ENCODE measurements at regions not wholly inside any gene's neighbourhood (a gene's known extent, or its start where the extent isn't known, plus 50 kb on each side); places are given as distances from the start of the nearest gene placed in this dataset.

DNA sequence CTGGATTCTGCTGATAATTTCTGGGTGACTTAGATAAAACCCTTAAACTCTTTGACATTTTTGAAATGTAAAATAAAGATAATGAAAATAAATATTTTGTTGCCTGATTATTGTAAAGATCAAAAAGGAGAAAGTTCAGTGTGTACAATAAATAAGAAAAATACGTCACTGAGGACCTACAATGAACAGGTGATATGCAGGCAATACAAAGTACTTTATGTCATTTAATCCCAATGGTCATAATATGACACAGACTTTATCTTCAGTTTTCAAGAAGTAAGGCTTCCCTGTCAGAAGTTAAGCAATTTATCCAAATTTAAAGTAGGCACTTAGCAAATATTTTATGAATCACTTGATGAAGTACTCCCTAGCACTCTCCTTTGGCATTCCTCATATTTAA lies 532.8 kb downstream of the GBA3 start:
- H3K4me3 Mint-ChIP-seq, result no peak overlapping the region
- H3K27me3 Mint-ChIP-seq, result no peaks in the 10 kb centered on the region
- no peaks in the 10 kb centered on the region for H3K4me1 Mint-ChIP-seq (ENCODE audit: low read depth)
- H3K9me3 Mint-ChIP-seq, result peaks cover 9% of the 10 kb centered on the region
- H3K36me3 Mint-ChIP-seq (ENCODE audit: low read depth), result no peaks in the 10 kb centered on the region
- H3K27ac Mint-ChIP-seq, result no peak overlapping the region

DNA sequence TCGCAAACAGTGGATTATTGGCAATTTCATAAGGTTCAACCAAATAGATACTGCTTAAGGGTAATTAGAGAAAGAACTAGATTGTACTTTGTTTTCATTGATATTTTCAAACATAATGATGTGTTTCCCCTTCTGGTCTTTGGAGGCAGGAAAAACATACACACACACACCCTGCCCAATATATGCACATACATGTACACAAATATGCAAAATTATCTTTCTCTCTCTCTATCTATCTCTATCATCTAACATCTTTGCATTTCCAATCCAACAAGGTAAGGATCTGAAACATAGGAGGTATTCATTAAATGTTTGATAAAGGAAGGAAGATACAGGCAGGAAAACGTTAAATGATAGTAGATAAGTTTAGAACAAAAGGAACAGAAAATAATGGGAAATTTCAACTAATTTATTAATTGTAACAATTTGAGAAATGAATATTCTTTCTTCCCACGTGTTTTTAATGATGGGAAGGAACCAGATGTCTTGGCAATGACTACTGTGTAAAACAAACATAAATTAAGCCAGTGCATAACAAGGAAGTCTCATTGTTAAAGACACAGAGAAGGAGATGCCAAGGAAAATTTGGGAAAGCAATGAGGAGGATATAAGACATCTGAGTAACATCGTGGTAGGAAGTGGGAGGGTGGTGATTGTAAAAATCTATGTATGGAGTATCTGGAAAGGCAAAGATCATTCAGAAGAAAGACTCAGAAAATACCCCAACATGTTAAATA lies 532.1 kb downstream of the GBA3 start:
- Mint-ChIP-seq H3K27ac (no peak overlapping the region), H3K4me3 (no peak overlapping the region), H3K9me3 (peaks cover 9% of the 10 kb centered on the region), H3K36me3 (ENCODE audit: low read depth) (no peaks in the 10 kb centered on the region), H3K4me1 (ENCODE audit: low read depth) (no peaks in the 10 kb centered on the region), H3K27me3 (no peaks in the 10 kb centered on the region)

DNA sequence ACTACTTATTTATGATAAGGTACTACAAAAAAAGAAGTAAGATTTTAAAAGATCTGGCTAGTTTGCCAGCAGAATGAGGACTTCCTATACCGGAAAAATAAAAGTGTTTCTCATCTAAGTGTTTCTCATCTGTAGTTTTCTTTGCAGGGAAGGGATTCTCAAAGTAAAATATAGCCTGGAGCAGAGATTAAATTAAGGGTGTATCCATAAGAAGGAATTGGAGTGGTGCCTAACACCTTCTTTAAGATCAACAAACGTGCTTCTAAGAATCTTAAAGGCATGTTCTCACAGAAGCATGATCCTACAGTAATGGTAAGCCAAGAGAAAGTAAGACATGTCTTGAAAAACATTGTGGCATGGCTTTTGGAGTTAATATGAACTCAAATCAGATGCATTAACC lies 528.2 kb downstream of the GBA3 start:
- H3K4me1 Mint-ChIP-seq (ENCODE audit: low read depth), result no peaks in the 10 kb centered on the region
- H3K9me3 Mint-ChIP-seq, result peaks cover 3% of the 10 kb centered on the region
- no peak overlapping the region for H3K4me3 Mint-ChIP-seq
- no peaks in the 10 kb centered on the region for H3K27me3 Mint-ChIP-seq
- H3K27ac Mint-ChIP-seq, result no peak overlapping the region
- H3K36me3 Mint-ChIP-seq (ENCODE audit: low read depth), result no peaks in the 10 kb centered on the region

DNA sequence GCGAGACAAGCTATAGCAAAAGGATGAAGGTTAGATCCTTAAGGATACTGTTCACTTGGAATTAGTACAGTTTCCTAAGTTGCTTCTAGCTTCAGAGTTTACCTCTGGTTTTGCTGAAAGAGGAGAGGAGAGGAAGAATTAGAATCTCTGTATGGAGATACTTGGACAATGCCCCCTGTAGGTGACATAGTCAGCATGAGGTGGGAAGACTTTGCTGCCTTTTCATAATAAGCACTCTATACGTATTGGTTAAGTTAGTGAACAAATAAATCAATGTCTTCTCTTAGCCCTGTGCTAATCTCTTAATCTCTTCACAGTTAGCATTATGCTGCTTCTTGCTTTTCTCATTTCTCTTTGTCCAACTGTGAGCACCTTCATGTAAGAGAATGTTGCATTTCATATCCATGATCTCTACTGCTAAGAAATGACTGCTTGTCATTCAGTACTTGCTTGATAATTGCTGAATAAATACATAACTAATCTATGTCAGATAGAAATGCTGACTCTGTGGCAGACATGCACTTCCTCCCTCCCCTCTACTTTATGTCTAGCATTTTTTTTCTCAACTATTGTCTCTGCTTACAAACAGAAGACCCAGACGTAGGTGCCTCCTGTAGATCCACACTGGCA lies 527.2 kb downstream of the GBA3 start:
- Mint-ChIP-seq H3K27ac (no peak overlapping the region), H3K36me3 (ENCODE audit: low read depth) (no peaks in the 10 kb centered on the region), H3K9me3 (peaks cover 3% of the 10 kb centered on the region), H3K27me3 (no peaks in the 10 kb centered on the region), H3K4me1 (ENCODE audit: low read depth) (no peaks in the 10 kb centered on the region), H3K4me3 (no peak overlapping the region)

DNA sequence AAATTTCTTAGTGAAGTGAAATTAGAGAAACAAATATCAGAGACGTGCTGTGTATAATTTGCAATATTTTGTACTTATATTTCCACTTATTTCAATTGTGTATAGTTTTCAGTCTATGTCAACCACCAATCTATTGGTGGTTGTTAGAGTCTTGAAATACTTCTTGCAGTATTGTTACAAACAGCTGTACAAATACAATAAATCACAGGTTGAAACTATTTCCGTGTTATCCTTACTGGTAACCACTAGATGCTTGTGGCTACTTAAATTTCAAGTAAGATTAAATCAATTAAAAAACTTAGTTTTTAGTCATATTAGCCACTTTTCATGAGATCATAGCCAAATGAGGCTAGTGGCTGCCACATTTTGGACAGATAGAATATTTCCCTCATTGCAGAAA lies 520.5 kb downstream of the GBA3 start:
- no peaks in the 10 kb centered on the region for H3K27me3 Mint-ChIP-seq
- H3K4me3 Mint-ChIP-seq, result no peak overlapping the region
- no peaks in the 10 kb centered on the region for H3K36me3 Mint-ChIP-seq (ENCODE audit: low read depth)
- H3K27ac Mint-ChIP-seq, result no peak overlapping the region
- no peaks in the 10 kb centered on the region for H3K4me1 Mint-ChIP-seq (ENCODE audit: low read depth)
- H3K9me3 Mint-ChIP-seq, result no peaks in the 10 kb centered on the region

DNA sequence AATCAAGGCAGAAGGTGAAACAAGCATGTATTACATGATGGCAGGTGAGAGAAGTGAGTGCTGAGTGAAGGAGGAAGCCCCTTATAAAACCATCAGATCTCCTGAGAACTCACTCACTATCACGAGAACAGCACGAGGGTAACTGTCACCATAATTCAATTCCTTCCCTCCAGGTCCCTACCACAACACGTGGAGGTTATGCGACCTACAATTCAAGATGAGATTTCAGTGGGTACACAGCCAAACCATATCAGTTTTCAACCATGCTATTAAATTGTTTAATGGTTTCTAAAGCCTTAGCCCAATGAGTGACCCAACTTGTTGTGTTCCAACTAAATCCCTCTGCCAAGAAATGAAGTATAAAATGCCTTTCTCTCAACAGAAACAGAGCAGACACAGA lies 519.8 kb downstream of the GBA3 start:
- no peaks in the 10 kb centered on the region for H3K9me3 Mint-ChIP-seq

DNA sequence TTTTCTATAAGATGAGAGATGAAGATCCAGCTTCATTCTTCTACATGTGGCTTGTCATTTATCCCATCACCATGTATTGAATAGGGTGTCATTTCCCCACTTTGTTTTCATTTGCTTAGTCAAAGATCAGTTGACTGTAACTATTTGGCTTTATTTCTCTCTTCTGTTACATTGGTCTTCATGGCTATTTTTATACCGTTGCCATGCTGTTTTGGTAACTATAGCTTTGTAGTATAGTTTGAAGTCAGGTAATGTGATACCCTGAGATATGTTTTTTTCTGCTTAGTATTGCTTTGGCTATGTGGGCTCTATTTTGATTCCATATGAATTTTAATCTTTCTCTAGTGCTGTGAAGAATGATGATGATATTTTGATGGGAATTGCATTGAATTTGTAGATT lies 514.3 kb downstream of the GBA3 start:
- H3K27ac Mint-ChIP-seq, result no peak overlapping the region
- H3K27me3 Mint-ChIP-seq, result no peaks in the 10 kb centered on the region
- H3K9me3 Mint-ChIP-seq, result no peaks in the 10 kb centered on the region
- no peaks in the 10 kb centered on the region for H3K4me1 Mint-ChIP-seq (ENCODE audit: low read depth)
- no peaks in the 10 kb centered on the region for H3K36me3 Mint-ChIP-seq (ENCODE audit: low read depth)
- no peak overlapping the region for H3K4me3 Mint-ChIP-seq

More for the DNA sequence above, 519.8 kb downstream of the GBA3 start:
- no peak overlapping the region for H3K4me3 Mint-ChIP-seq
- H3K27me3 Mint-ChIP-seq, result no peaks in the 10 kb centered on the region
- H3K4me1 Mint-ChIP-seq (ENCODE audit: low read depth), result no peaks in the 10 kb centered on the region
- no peaks in the 10 kb centered on the region for H3K36me3 Mint-ChIP-seq (ENCODE audit: low read depth)
- H3K27ac Mint-ChIP-seq, result no peak overlapping the region

DNA sequence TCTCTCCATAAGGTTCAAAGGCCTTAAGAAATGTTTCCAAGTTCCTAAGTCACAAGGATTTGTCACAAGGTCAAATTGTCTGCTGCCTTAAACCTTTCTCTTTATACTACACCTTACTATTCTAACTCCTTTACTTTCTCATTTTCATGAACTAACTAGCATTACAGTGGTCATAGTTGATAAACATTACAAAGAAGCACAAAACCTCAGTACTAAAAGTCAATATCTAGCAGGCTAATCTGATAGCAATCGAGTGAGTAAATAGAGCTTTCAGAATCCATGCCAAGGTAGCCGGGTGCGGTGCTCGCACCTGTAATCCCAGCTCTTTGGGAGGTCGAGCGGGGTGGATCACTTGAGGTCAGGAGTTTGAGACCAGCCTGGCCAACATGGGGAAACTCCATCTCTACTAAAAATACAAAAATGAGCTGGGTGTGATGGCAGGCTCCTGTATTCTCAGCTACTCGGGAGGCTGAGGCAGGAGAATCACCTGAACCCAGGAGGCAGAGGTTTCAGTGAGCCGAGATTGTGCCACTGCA lies 510.0 kb downstream of the GBA3 start:
- no peaks in the 10 kb centered on the region for H3K27me3 Mint-ChIP-seq
- H3K9me3 Mint-ChIP-seq, result peaks cover 4% of the 10 kb centered on the region
- H3K4me1 Mint-ChIP-seq (ENCODE audit: low read depth), result no peaks in the 10 kb centered on the region

DNA sequence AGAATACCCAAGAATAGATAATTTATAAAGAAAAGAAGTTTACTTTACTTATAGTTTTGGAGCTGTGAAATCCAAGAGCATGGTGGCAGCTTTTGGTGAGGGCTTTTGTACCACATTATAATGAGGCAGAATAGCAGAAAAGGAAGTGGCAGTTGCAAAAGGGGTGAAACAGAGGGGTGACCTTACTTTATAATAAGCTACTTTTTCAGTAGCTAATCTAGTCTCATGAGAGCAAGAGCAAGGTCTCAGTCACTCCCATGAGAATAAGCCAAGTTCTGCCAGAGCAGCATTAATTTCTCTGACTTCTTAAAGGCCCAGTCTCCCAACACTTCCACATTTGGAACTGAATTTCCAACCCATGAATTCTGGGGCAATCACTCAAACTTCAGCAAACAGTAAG lies 502.0 kb downstream of the GBA3 start:
- H3K27me3 Mint-ChIP-seq, result no peaks in the 10 kb centered on the region
- no peak overlapping the region for H3K4me3 Mint-ChIP-seq
- no peak overlapping the region for H3K27ac Mint-ChIP-seq
- H3K9me3 Mint-ChIP-seq, result peaks cover 8% of the 10 kb centered on the region
- no peaks in the 10 kb centered on the region for H3K4me1 Mint-ChIP-seq (ENCODE audit: low read depth)
- H3K36me3 Mint-ChIP-seq (ENCODE audit: low read depth), result no peaks in the 10 kb centered on the region

More for the DNA sequence above, 510.0 kb downstream of the GBA3 start:
- H3K27ac Mint-ChIP-seq, result no peak overlapping the region
- no peaks in the 10 kb centered on the region for H3K36me3 Mint-ChIP-seq (ENCODE audit: low read depth)
- H3K4me3 Mint-ChIP-seq, result no peak overlapping the region

DNA sequence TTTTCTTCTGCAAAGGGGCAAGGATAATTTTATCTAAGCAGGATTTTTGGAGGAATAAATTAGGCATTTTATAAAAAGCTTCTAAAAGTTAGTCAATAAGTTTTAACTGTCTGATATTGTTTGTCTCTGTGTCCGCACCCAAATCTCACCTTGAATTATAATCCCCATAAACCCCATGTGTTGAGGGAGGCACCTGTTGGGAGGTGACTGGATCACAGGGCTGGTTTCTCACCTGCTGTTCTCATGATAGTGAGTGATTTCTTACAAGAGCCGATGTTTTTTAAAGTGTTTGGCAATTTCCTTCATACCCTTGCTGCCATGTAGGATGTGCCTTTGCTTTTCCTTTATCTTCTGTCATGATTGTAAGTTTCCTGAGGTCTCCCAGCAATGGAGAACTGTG lies 481.4 kb downstream of the GBA3 start:
- no peak overlapping the region for H3K4me3 Mint-ChIP-seq
- H3K36me3 Mint-ChIP-seq (ENCODE audit: low read depth), result no peaks in the 10 kb centered on the region
- H3K27me3 Mint-ChIP-seq, result peaks cover 7% of the 10 kb centered on the region

DNA sequence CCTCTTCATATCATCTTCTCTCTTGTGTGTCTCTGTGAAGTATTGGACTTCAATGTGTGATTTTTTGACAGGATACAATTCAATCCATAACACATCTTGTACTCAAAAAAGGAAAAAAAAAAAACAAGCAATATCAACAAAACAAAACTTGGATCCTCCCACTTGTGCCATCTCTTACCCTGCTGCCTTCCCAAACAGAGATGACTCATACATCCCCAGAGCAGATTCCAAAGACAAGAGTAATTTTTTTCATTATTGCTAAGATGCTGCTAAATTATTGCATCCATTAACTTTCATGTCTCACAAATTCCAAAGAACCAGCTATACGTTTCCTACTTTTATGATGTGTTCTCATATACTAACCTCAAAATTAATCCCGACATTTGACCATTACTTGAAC lies 479.2 kb downstream of the GBA3 start:
- Mint-ChIP-seq H3K36me3 (ENCODE audit: low read depth) (no peaks in the 10 kb centered on the region), H3K4me1 (ENCODE audit: low read depth) (no peaks in the 10 kb centered on the region), H3K4me3 (no peak overlapping the region), H3K27ac (no peak overlapping the region), H3K9me3 (peaks cover 10% of the 10 kb centered on the region), H3K27me3 (peaks cover 3% of the 10 kb centered on the region)

More for the DNA sequence above, 481.4 kb downstream of the GBA3 start:
- no peaks in the 10 kb centered on the region for H3K4me1 Mint-ChIP-seq (ENCODE audit: low read depth)
- H3K9me3 Mint-ChIP-seq, result peaks cover 14% of the 10 kb centered on the region
- no peak overlapping the region for H3K27ac Mint-ChIP-seq

DNA sequence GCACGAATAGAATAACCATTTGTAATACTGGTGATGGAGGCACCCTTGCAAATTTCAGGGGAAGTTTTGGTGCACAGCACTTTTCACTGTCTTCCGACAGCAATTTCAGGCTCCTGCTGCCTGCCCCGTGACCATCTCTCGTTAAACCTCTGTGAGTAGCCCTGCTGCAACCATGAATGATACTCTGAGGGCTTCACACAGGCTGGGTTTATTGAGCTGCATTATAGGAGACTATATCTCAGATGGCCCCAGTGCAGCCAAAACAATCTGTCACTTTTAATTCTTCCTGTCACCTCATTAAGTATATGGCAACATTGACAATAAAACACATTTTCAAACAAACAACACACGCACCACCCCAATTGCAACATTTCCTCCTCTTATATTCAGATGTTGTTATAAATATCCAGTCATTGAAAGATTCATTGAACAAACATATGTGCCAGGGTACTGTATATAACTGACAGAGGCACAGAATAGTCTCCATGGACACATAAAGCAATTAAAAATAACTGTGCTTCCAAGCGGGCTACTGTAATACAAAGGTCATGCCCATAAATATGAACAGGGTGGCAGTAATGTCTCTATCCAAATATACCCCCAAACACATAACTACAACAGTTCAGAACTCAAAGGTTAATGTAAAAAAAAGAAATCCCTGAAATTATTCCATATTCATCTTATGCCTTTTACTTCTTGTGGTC lies 477.0 kb downstream of the GBA3 start:
- H3K4me1 Mint-ChIP-seq (ENCODE audit: low read depth), result no peaks in the 10 kb centered on the region
- H3K27ac Mint-ChIP-seq, result no peak overlapping the region
- H3K36me3 Mint-ChIP-seq (ENCODE audit: low read depth), result no peaks in the 10 kb centered on the region
- peaks cover 10% of the 10 kb centered on the region for H3K9me3 Mint-ChIP-seq
- no peak overlapping the region for H3K4me3 Mint-ChIP-seq
- H3K27me3 Mint-ChIP-seq, result no peaks in the 10 kb centered on the region

DNA sequence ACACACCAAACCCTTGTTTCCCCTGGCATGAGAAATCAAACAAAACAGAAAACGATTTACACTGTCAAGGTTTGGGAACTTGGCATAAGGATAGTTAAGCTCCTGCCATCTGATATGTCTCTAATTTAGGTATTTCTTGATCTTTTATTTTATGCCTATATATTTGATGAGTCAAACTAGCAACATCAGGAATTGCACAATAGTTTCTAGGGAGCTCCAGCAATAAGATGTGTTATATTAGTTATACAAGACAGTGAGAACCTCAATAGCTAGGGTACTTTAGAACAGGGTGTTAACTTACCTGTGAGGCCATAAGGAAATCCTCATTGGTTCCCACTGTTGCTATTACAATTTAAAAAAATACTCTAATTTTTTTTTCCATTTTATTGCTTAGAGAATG lies 474.2 kb downstream of the GBA3 start:
- no peak overlapping the region for H3K27ac Mint-ChIP-seq
- H3K9me3 Mint-ChIP-seq, result peaks cover 3% of the 10 kb centered on the region
- H3K4me3 Mint-ChIP-seq, result no peak overlapping the region
- H3K27me3 Mint-ChIP-seq, result no peaks in the 10 kb centered on the region
- H3K36me3 Mint-ChIP-seq (ENCODE audit: low read depth), result no peaks in the 10 kb centered on the region
- no peaks in the 10 kb centered on the region for H3K4me1 Mint-ChIP-seq (ENCODE audit: low read depth)

DNA sequence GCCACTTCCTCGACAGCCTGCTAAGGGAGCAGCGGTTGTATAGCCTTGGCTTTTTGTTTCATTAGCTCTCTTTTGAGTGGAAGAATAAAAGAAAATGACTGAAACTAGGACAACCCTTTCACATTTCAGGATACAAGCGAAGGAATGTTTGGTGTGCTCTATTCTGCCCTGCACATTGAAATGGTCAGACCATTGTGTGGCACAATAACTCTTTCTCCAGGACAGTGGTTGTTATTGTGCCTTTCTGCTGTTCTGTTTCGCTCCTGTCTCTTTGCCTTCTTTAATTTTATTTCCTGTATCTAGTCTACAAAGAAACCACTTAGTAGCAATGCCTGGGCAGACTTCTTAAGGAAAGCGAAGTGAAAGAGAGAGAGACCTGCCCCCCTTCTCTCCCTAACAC lies 473.7 kb downstream of the GBA3 start:
- H3K9me3 Mint-ChIP-seq, result peaks cover 3% of the 10 kb centered on the region

DNA sequence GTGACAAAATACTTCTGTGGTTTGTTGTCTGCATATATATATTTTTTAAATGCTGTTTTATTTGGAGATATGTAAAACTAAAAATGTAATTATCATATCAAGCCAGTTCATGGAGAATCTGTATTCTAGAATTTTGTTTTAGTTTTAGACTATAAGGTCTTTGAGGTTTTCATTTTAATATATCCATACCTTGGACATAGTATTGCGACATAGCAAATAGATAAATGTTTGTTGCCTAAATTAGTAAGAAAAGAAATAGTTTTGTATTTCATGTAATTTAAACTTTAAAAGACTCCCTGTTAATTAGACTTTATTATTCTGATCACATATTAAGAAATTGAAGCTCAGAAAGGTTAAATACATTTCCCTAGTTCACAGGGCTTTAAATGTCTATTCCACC lies 472.9 kb downstream of the GBA3 start:
- H3K27ac Mint-ChIP-seq, result no peak overlapping the region
- no peak overlapping the region for H3K4me3 Mint-ChIP-seq
- no peaks in the 10 kb centered on the region for H3K4me1 Mint-ChIP-seq (ENCODE audit: low read depth)
- H3K36me3 Mint-ChIP-seq (ENCODE audit: low read depth), result no peaks in the 10 kb centered on the region
- no peaks in the 10 kb centered on the region for H3K27me3 Mint-ChIP-seq
- peaks cover 3% of the 10 kb centered on the region for H3K9me3 Mint-ChIP-seq

More for the DNA sequence above, 473.7 kb downstream of the GBA3 start:
- Mint-ChIP-seq H3K36me3 (ENCODE audit: low read depth) (no peaks in the 10 kb centered on the region), H3K27me3 (no peaks in the 10 kb centered on the region), H3K4me3 (no peak overlapping the region), H3K4me1 (ENCODE audit: low read depth) (no peaks in the 10 kb centered on the region), H3K27ac (no peak overlapping the region)

Data from stimulated activated naive CD8-positive, alpha-beta T cell treated with anti-CD3 and anti-CD28 coated beads, Interleukin-15, Interleukin-2, amounts not matched to agents 100 ng/mL and 50 ng/mL, for 24 hours (primary cell).